ENCODE measurements at regions not wholly inside any gene's neighbourhood (a gene's known extent, or its start where the extent isn't known, plus 50 kb on each side); places are given as distances from the start of the nearest gene placed in this dataset.

GRCh38 chr7:131112431-131112830, 215.2 kb upstream of the MKLN1 start:
- ChIA-PET CTCF (interaction anchor here (1.6 kb wide), 1 partner anchor 12 kb away, joined by 13 read pairs; no protein-coding TSS in a partner anchor), POLR2A (interaction anchor here (9.3 kb wide), 1 partner anchor 11 kb away, joined by 104 read pairs; no protein-coding TSS in a partner anchor)
- Histone ChIP-seq H3K79me2 (ENCODE audit: control insufficient read depth, insufficient read depth, low read length) (peaks cover 23% of the 10 kb centered on the region), H3K27me3 (replicated peaks in 1 of 4; ENCODE audit: control extremely low read depth in 1 of 4, control insufficient read depth in 3 of 4, insufficient read depth in 4 of 4, low read length in 3 of 4) (no peaks in the 10 kb centered on the region), H3K9ac (ENCODE audit: low read length) (no peak overlapping the region), H3K36me3 (replicated peaks in 1 of 2; ENCODE audit: control extremely low read depth in 1 of 2, control insufficient read depth in 1 of 2, extremely low read depth in 1 of 2, insufficient read depth in 2 of 2, low read length in 1 of 2) (no peaks in the 10 kb centered on the region), H3K4me1 (ENCODE audit: control insufficient read depth in 2 of 2, insufficient read depth in 2 of 2, low read length in 2 of 2) (peaks cover 45 to 47% of the 10 kb centered on the region in 2 donors), H4K20me1 (ENCODE audit: control insufficient read depth, insufficient read depth, low read length, poor library complexity, severe bottlenecking) (peaks cover 4% of the 10 kb centered on the region), H3K4me3 (ENCODE audit: control extremely low read depth in 1 of 5, extremely low read depth in 1 of 5, insufficient read depth in 1 of 5, low read depth in 2 of 5, low read length in 4 of 5) (no peak overlapping the region), H3K9me3 (ENCODE audit: control extremely low read depth in 1 of 3, control insufficient read depth in 2 of 3, insufficient read depth in 1 of 3, low read length in 2 of 3) (no peaks in the 10 kb centered on the region), H2AFZ (ENCODE audit: insufficient read depth, low read depth, low read length, poor library complexity, severe bottlenecking) (no peak overlapping the region), H3K4me2 (replicated peaks; ENCODE audit: low read depth, low read length, poor library complexity, severe bottlenecking) (peak overlapping the region; percentile 10), H3K27ac (ENCODE audit: low read length in 2 of 2) (no peak overlapping the region)
- intact Hi-C loops (cut with micrococcal nuclease) = no loop called here
- H3K9me3 Mint-ChIP-seq (ENCODE audit: insufficient read depth) = no peaks in the 10 kb centered on the region
- peaks cover 49% of the 10 kb centered on the region for H3K4me1 Mint-ChIP-seq
- WGBS (ENCODE audit: insufficient coverage) = no CpG with 5 or more reads among the region's 1 CpG
- TF ChIP-seq CTCF (IDR thresholded peaks at IDR 0.05) = no peak
- no peak for TF ChIP-seq EZH2 (IDR thresholded peaks at IDR 0.05; ENCODE audit: borderline replicate concordance, insufficient read depth, low read depth, low read length, poor library complexity, severe bottlenecking)
- DNase-seq (peak; percentile 41), ATAC-seq (ENCODE audit: low read depth) (no peak)
- peak overlapping the region; percentile 44 for H3K27ac Mint-ChIP-seq
- peak overlapping the region; percentile 55 for H3K4me3 Mint-ChIP-seq
- H3K27me3 Mint-ChIP-seq = no peaks in the 10 kb centered on the region

GRCh38 chr7:131115340-131115739, 212.3 kb upstream of the MKLN1 start:
- H3K27ac Mint-ChIP-seq = no peak overlapping the region
- Histone ChIP-seq H3K36me3 (replicated peaks in 1 of 2; ENCODE audit: control extremely low read depth in 1 of 2, control insufficient read depth in 1 of 2, extremely low read depth in 1 of 2, insufficient read depth in 2 of 2, low read length in 1 of 2) (no peaks in the 10 kb centered on the region), H3K27me3 (replicated peaks in 1 of 4; ENCODE audit: control extremely low read depth in 1 of 4, control insufficient read depth in 3 of 4, insufficient read depth in 4 of 4, low read length in 3 of 4) (no peaks in the 10 kb centered on the region), H2AFZ (ENCODE audit: insufficient read depth, low read depth, low read length, poor library complexity, severe bottlenecking) (no peak overlapping the region), H3K27ac (ENCODE audit: low read length in 2 of 2) (no peak overlapping the region), H3K79me2 (ENCODE audit: control insufficient read depth, insufficient read depth, low read length) (peaks cover 4% of the 10 kb centered on the region), H3K9ac (ENCODE audit: low read length) (no peak overlapping the region), H4K20me1 (ENCODE audit: control insufficient read depth, insufficient read depth, low read length, poor library complexity, severe bottlenecking) (no peaks in the 10 kb centered on the region), H3K4me1 (ENCODE audit: control insufficient read depth in 2 of 2, insufficient read depth in 2 of 2, low read length in 2 of 2) (peaks cover 23 to 25% of the 10 kb centered on the region in 2 donors), H3K4me2 (replicated peaks; ENCODE audit: low read depth, low read length, poor library complexity, severe bottlenecking) (no peak overlapping the region), H3K9me3 (ENCODE audit: control extremely low read depth in 1 of 3, control insufficient read depth in 2 of 3, insufficient read depth in 1 of 3, low read length in 2 of 3) (peaks cover 0 to 18% (median 14%) of the 10 kb centered on the region in 3 donors), H3K4me3 (ENCODE audit: control extremely low read depth in 1 of 5, extremely low read depth in 1 of 5, insufficient read depth in 1 of 5, low read depth in 2 of 5, low read length in 4 of 5) (no peak overlapping the region)
- ATAC-seq (ENCODE audit: low read depth) = no peak
- H3K4me3 Mint-ChIP-seq = no peak overlapping the region
- no peak for DNase-seq
- 88% methylated on average over 1 of the region's 5 CpGs for WGBS (ENCODE audit: insufficient coverage)
- H3K9me3 Mint-ChIP-seq (ENCODE audit: insufficient read depth) = peaks cover 6% of the 10 kb centered on the region
- no peak for TF ChIP-seq EZH2 (IDR thresholded peaks at IDR 0.05; ENCODE audit: borderline replicate concordance, insufficient read depth, low read depth, low read length, poor library complexity, severe bottlenecking)
- no peak for TF ChIP-seq CTCF (IDR thresholded peaks at IDR 0.05)
- ChIA-PET CTCF (interaction anchor here (1.6 kb wide), 1 partner anchor 8 kb away, joined by 3 read pairs; no protein-coding TSS in a partner anchor), POLR2A (no interaction called here)
- intact Hi-C loops (cut with micrococcal nuclease) = no loop called here
- H3K27me3 Mint-ChIP-seq = no peaks in the 10 kb centered on the region
- peaks cover 30% of the 10 kb centered on the region for H3K4me1 Mint-ChIP-seq

Measured in B cell (primary cell).